BE2C (cell line): ENCODE measurements at regions not wholly inside any gene's neighbourhood (a gene's known extent, or its start where the extent isn't known, plus 50 kb on each side); places are given as distances from the start of the nearest gene placed in this dataset.
A peak's percentile ranks its signal among the peaks of the same experiment; 100 is the strongest.

ENCODE experiments used
- DNase-seq: peaks from one replicate; pipeline ENCODE4 v3.0.0-alpha.2; 2020
- H3K27me3 ChIP-seq: fragments of 250-450 bp; sonication (Bioruptor Pico); 2 replicates; pipeline ENCODE4 v1.5.1; 2020; ENCODE audit warnings: mild to moderate bottlenecking
- H3K36me3 ChIP-seq: fragments of 250-450 bp; sonication (Bioruptor Pico); 2 replicates; pipeline ENCODE4 v1.5.1; 2020; ENCODE audit warnings: mild to moderate bottlenecking
- H3K4me1 ChIP-seq: fragments of 250-450 bp; sonication (Bioruptor Pico); 2 replicates; pipeline ENCODE4 v1.5.1; 2020
- H3K4me3 ChIP-seq: 2 replicates; pipeline ENCODE4 v1.5.1; 2011; ENCODE audit warnings: low read depth, low read length
- H3K9me3 ChIP-seq: fragments of 250-450 bp; sonication (Bioruptor Pico); 2 replicates; pipeline ENCODE4 v1.5.1; 2020
- CTCF ChIP-seq: IDR thresholded peaks from 2 replicates; pipeline ENCODE4 v1.5.1; 2012; ENCODE audit warnings: mild to moderate bottlenecking, low read depth, low read length

GRCh38 chr4:132605551-132605950, 543.5 kb upstream of the PCDH10 start:
- no peak for DNase-seq
- no peaks in the 10 kb centered on the region for H3K9me3 ChIP-seq
- no peak overlapping the region for H3K4me3 ChIP-seq
- no peak for TF ChIP-seq CTCF
- no peaks in the 10 kb centered on the region for H3K4me1 ChIP-seq
- no peaks in the 10 kb centered on the region for H3K36me3 ChIP-seq
- no peaks in the 10 kb centered on the region for H3K27me3 ChIP-seq

GRCh38 chr4:132614682-132615081, 534.4 kb upstream of the PCDH10 start:
- H3K27me3 ChIP-seq, result no peaks in the 10 kb centered on the region
- TF ChIP-seq CTCF, result peak; percentile 37
- no peaks in the 10 kb centered on the region; the same call in 1 of the 2 replicates for H3K4me1 ChIP-seq
- H3K4me3 ChIP-seq, result no peak overlapping the region
- no peaks in the 10 kb centered on the region for H3K9me3 ChIP-seq
- no peak for DNase-seq
- H3K36me3 ChIP-seq, result no peaks in the 10 kb centered on the region

- Histone ChIP-seq H3K9me3 (no peaks in the 10 kb centered on the region), H3K4me1 (no peaks in the 10 kb centered on the region), H3K27me3 (no peaks in the 10 kb centered on the region), H3K4me3 (no peak overlapping the region), H3K36me3 (no peaks in the 10 kb centered on the region)
- no peak for DNase-seq
- no peak for TF ChIP-seq CTCF
Measured at GRCh38 chr4:132619968-132620367, 529.1 kb upstream of the PCDH10 start.

GRCh38 chr4:132642016-132642817, 506.9 kb upstream of the PCDH10 start:
- Histone ChIP-seq H3K36me3 (no peaks in the 10 kb centered on the region), H3K4me3 (no peak overlapping the region), H3K4me1 (no peaks in the 10 kb centered on the region), H3K9me3 (no peaks in the 10 kb centered on the region; the same call in 1 of the 2 replicates), H3K27me3 (no peaks in the 10 kb centered on the region)
- TF ChIP-seq CTCF, result peak; percentile 93
- peak; percentile 37 for DNase-seq

- no peak overlapping the region for H3K4me3 ChIP-seq
- no peak for TF ChIP-seq CTCF
- no peaks in the 10 kb centered on the region for H3K36me3 ChIP-seq
- no peaks in the 10 kb centered on the region; the same call in 1 of the 2 replicates for H3K9me3 ChIP-seq
- no peaks in the 10 kb centered on the region for H3K4me1 ChIP-seq
- DNase-seq, result no peak
- no peaks in the 10 kb centered on the region for H3K27me3 ChIP-seq
Measured at GRCh38 chr4:132646186-132646585, 502.9 kb upstream of the PCDH10 start.

GRCh38 chr4:132651196-132651595, 497.9 kb upstream of the PCDH10 start:
- no peaks in the 10 kb centered on the region for H3K36me3 ChIP-seq
- H3K4me3 ChIP-seq, result no peak overlapping the region
- H3K27me3 ChIP-seq, result no peaks in the 10 kb centered on the region
- H3K4me1 ChIP-seq, result no peaks in the 10 kb centered on the region
- TF ChIP-seq CTCF, result no peak
- DNase-seq, result no peak
- H3K9me3 ChIP-seq, result no peaks in the 10 kb centered on the region
